Hepatocyte (in vitro differentiated cells): ENCODE measurements at regions not wholly inside any gene's neighbourhood (a gene's known extent, or its start where the extent isn't known, plus 50 kb on each side); places are given as distances from the start of the nearest gene placed in this dataset.

Source experiments
- EZH2 ChIP-seq: fragments of 200-600 bp; sonication (generic); IDR thresholded peaks from 2 replicates; pipeline ENCODE4 v1.6.1; 2016; ENCODE audit warnings: antibody characterized with exemption, mild to moderate bottlenecking, borderline replicate concordance
- TF ChIP-seq, protein P1 (sequence below): fragments of 200-600 bp; sonication (generic); IDR thresholded peaks from 2 replicates; pipeline ENCODE4 v1.5.1; 2016; ENCODE audit warnings: antibody characterized with exemption, mild to moderate bottlenecking; ENCODE audit not compliant: poor library complexity

- TF ChIP-seq, protein P1, sequence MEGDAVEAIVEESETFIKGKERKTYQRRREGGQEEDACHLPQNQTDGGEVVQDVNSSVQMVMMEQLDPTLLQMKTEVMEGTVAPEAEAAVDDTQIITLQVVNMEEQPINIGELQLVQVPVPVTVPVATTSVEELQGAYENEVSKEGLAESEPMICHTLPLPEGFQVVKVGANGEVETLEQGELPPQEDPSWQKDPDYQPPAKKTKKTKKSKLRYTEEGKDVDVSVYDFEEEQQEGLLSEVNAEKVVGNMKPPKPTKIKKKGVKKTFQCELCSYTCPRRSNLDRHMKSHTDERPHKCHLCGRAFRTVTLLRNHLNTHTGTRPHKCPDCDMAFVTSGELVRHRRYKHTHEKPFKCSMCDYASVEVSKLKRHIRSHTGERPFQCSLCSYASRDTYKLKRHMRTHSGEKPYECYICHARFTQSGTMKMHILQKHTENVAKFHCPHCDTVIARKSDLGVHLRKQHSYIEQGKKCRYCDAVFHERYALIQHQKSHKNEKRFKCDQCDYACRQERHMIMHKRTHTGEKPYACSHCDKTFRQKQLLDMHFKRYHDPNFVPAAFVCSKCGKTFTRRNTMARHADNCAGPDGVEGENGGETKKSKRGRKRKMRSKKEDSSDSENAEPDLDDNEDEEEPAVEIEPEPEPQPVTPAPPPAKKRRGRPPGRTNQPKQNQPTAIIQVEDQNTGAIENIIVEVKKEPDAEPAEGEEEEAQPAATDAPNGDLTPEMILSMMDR: no peak
- no peak for TF ChIP-seq EZH2
These were observed 106.6 kb upstream of the ZBTB40 start for GRCh38 chr1:22344851-22345560.
